GM12878 (cell line): ENCODE measurements at regions not wholly inside any gene's neighbourhood (a gene's known extent, or its start where the extent isn't known, plus 50 kb on each side); places are given as distances from the start of the nearest gene placed in this dataset.
"Not testable (repeated sequence)": the region's sequence is repeated elsewhere in the genome, so short reads cannot be mapped to it uniquely, and the experiment has no call there.

ENCODE experiments used
- ATAC-seq: fragments of 200-7000 bp; cut with Tn5 transposase; 3 replicates; pipeline ENCODE4 v1.9.1; 2020; ENCODE audit warnings: mild to moderate bottlenecking, moderate library complexity
- BruUV-seq: library from RNA; stranded (reverse); fragments of 400-500 nt; replicated peaks from 2 replicates; lab custom pipeline; 2021; lab: Mats Ljungman, UMichigan
- CTCF ChIA-PET: fragments of 300-600 bp; sonication (Branson Sonifier 250); formaldehyde crosslinking; extraction: SDS; loops from one replicate; lab custom pipeline; 2021; ENCODE audit warnings: inconsistent platforms; lab: Yijun Ruan, JAX
- POLR2A ChIA-PET: fragments of 350-600 bp; formaldehyde crosslinking; extraction: SDS; loops from one replicate; lab custom pipeline; 2021; ENCODE audit warnings: inconsistent platforms; lab: Charles Lee
- RAD21 ChIA-PET: fragments of 300-600 bp; sonication (Branson Sonifier 250); formaldehyde crosslinking; loops from one replicate; lab custom pipeline; 2023; ENCODE audit warnings: antibody characterized with exemption; ENCODE audit not compliant: unreplicated experiment; lab: Charles Lee
- SMC1A ChIA-PET: fragments of 300-600 bp; sonication (Branson Sonifier 250); formaldehyde crosslinking; loops from one replicate; lab custom pipeline; 2023; ENCODE audit not compliant: unreplicated experiment, uncharacterized antibody; lab: Charles Lee
- DNase-seq: peaks from one replicate; pipeline ENCODE4 v3.0.0-alpha.2; 2011; ENCODE audit warnings: low read depth, low spot score
- FAIRE-seq: peaks from 3 replicates; lab custom pipeline; 2011; peaks lifted over from hg19 to GRCh38; lab: Jason Lieb, UNC
- H2AFZ ChIP-seq: 2 replicates; pipeline ENCODE4 v1.6.0; 2011; ENCODE audit warnings: low read depth, low read length, control low read depth; ENCODE audit not compliant: control insufficient read depth
- H3K27ac ChIP-seq: 2 replicates; pipeline ENCODE4 v1.5.1; 2011; ENCODE audit warnings: control low read depth; ENCODE audit not compliant: control insufficient read depth, insufficient read depth
- H3K27me3 ChIP-seq, 2 experiments: replicated peaks in 1 of 2; 2 replicates each; pipeline versions ENCODE4 v1.6.0 to v1.6.1; 2011; ENCODE audit warnings: low read length in 1 of 2; ENCODE audit not compliant: control insufficient read depth in 2 of 2, insufficient read depth in 2 of 2
- H3K36me3 ChIP-seq, 2 experiments: 2 replicates each; pipeline ENCODE4 v1.5.1; 2011; ENCODE audit warnings: low read length in 1 of 2; ENCODE audit not compliant: control insufficient read depth in 2 of 2, insufficient read depth in 2 of 2
- H3K4me1 ChIP-seq: 2 replicates; pipeline ENCODE4 v1.6.1; 2011; ENCODE audit warnings: mild to moderate bottlenecking, low read length, moderate library complexity, mixed read lengths; ENCODE audit not compliant: control insufficient read depth, insufficient read depth
- H3K4me2 ChIP-seq: 2 replicates; pipeline ENCODE4 v1.6.0; 2011; ENCODE audit warnings: control low read depth; ENCODE audit not compliant: control insufficient read depth, insufficient read depth
- H3K4me3 ChIP-seq: fragments of 200-600 bp; sonication (generic); 2 replicates; pipeline ENCODE4 v1.5.1; 2016
- H3K79me2 ChIP-seq: 2 replicates; pipeline ENCODE4 v1.6.0; 2011; ENCODE audit warnings: low read length; ENCODE audit not compliant: control insufficient read depth, insufficient read depth
- H3K9ac ChIP-seq: 2 replicates; pipeline ENCODE4 v1.8.0; 2011; ENCODE audit warnings: low read length, control low read depth, mixed read lengths; ENCODE audit not compliant: control insufficient read depth, insufficient read depth
- H3K9me3 ChIP-seq: replicated peaks from 3 replicates; pipeline ENCODE4 v1.5.1; 2011; ENCODE audit warnings: mild to moderate bottlenecking, low read length; ENCODE audit not compliant: control insufficient read depth, insufficient read depth
- H4K20me1 ChIP-seq: 2 replicates; pipeline ENCODE4 v1.6.0; 2011; ENCODE audit not compliant: control insufficient read depth, insufficient read depth
- ETV6 ChIP-seq, 2 experiments: fragments of 450-650 bp in 1 of 2; IDR thresholded peaks in 1 of 2; conservative IDR thresholded peaks in 1 of 2; 2 replicates each; pipeline ENCODE4 v1.6.1; 2014; ENCODE audit warnings: antibody characterized with exemption in 1 of 2, borderline replicate concordance in 1 of 2, low read depth in 1 of 2, mild to moderate bottlenecking in 1 of 2, moderate library complexity in 1 of 2
- NFXL1 ChIP-seq: fragments of 450-650 bp; IDR thresholded peaks from 2 replicates; pipeline ENCODE4 v1.6.1; 2017; ENCODE audit warnings: antibody characterized with exemption, mild to moderate bottlenecking, borderline replicate concordance
- RFX5 ChIP-seq: IDR thresholded peaks from 2 replicates; pipeline ENCODE4 v1.6.1; 2011; ENCODE audit warnings: low read depth, low read length, improper control_type of control experiment
- SIX5 ChIP-seq: IDR thresholded peaks from 2 replicates; pipeline ENCODE4 v1.6.1; 2011; ENCODE audit warnings: mild to moderate bottlenecking, low read depth, low read length, moderate library complexity; ENCODE audit not compliant: severe bottlenecking
- TCF12 ChIP-seq: IDR thresholded peaks from 2 replicates; pipeline ENCODE4 v1.6.1; 2011; ENCODE audit warnings: low read depth, mild to moderate bottlenecking, low read length
- WGBS: methylation state at CpG from one replicate; pipeline ENCODE4 v1.1.6; 2016; ENCODE audit warnings: low lambda C conversion rate; ENCODE audit not compliant: insufficient replicate concordance, insufficient coverage; ENCODE audit errors: missing lambda C conversion rate; 5-methylcytosine and 5-hydroxymethylcytosine counted together
- in situ Hi-C: fragments of 300-500 bp; cut with MboI; formaldehyde crosslinking; loops from 9 replicates; pipeline ENCODE4 v1.14.3; 2018; ENCODE audit warnings: mixed read lengths
- intact Hi-C: fragments of 100-400 bp; cut with micrococcal nuclease; formaldehyde crosslinking; loops from one replicate; pipeline ENCODE4 v1.14.2; 2022; ENCODE audit not compliant: unreplicated experiment

DNA sequence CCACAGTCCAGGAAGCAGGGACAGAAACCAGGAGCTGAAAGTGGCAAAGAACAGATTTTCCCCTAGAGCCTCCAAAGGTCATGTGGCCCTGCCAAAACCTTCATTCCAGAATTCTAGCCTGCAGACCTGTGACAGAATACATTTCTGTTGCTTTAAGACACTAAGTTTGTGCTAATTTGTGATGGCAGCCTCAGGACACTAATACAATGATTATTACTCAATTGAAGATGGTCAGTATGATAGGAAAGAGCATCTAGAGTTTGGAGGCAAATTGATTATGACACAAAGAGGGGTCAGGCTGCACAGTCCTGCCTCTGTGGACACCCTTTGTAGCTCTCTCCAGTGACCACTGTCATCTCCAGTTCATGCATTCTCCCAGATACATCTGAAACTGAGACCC, 79.0 kb upstream of the C3orf49 start (continued):
- TF ChIP-seq TCF12 (no peak), RFX5 (no peak), SIX5 (no peak)
- TF ChIP-seq, all 136 proteins: peak for 0

DNA sequence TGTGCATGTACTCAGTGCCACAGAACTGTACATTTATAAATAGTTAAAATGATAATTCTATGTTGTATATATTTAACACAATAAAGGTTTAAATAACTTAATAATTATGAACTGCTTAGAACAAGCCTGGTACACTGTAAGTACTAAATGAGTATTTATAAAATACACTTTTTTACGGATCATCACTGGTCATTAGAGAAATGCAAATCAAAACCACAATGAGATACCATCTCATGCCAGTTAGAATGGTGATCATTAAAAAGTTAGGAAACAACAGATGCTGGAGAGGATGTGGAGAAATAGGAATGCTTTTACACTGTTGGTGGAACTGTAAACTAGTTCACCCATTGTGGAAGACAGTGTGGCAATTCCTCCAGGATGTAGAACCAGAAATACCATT, 74.4 kb upstream of the C3orf49 start:
- H3K9me3 ChIP-seq, H4K20me1 ChIP-seq, H3K4me3 ChIP-seq, H2AFZ ChIP-seq, DNase-seq, POLR2A ChIA-PET, ATAC-seq, H3K4me2 ChIP-seq, in situ Hi-C loops, intact Hi-C loops, H3K27me3 ChIP-seq, H3K4me1 ChIP-seq, H3K9ac ChIP-seq, CTCF ChIA-PET, SMC1A ChIA-PET, FAIRE-seq, H3K36me3 ChIP-seq, BruUV-seq, RAD21 ChIA-PET, H3K27ac ChIP-seq, H3K79me2 ChIP-seq: not testable (repeated sequence)
- TF ChIP-seq ETV6 (conservative IDR thresholded peaks at IDR 0.05 in 1 of 2, IDR thresholded peaks at IDR 0.05 in 1 of 2; ENCODE audit: borderline replicate concordance in 1 of 2, low read depth in 1 of 2) = peak in 1 of 2 experiments; percentile 90; a peak in 1 of 4 replicates
- 40% methylated on average over 1 of the region's 1 CpG for WGBS

DNA sequence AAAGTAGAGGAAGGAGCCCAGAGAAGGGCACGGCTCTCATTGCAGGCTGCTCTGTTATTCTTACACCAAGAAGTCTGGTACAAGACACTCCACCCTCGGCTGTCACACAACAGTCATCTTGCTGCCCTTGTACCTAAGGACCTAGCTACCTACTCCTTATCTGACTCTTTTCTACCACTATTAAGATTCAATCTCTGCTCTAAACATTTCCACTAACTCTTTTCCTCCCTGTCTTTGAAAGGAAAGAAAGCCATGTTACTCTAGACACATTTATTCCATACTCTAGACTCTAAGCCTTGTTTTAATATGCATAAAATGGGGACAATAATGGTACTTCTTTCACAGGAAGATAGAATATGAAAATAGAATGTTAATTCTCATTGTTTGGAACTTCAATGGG, 73.3 kb upstream of the C3orf49 start:
- DNase-seq (no peak), ATAC-seq (no peak), FAIRE-seq (no peak)
- no peak overlapping the region for H3K4me3 ChIP-seq
- no peak overlapping the region for H3K9ac ChIP-seq
- no peaks in the 10 kb centered on the region for H3K79me2 ChIP-seq
- H3K4me1 ChIP-seq = no peaks in the 10 kb centered on the region
- intact Hi-C loops (no loop called here), in situ Hi-C loops (no loop called here)
- 21% methylated on average over 2 of the region's 2 CpGs for WGBS
- SMC1A ChIA-PET = no interaction called here
- no peaks in the 10 kb centered on the region for H4K20me1 ChIP-seq
- CTCF ChIA-PET = no interaction called here
- H3K27me3 ChIP-seq = no peaks in the 10 kb centered on the region
- TF ChIP-seq ETV6 (conservative IDR thresholded peaks at IDR 0.05 in 1 of 2, IDR thresholded peaks at IDR 0.05 in 1 of 2; ENCODE audit: borderline replicate concordance in 1 of 2, low read depth in 1 of 2) (peak in 1 of 2 experiments; percentile 65; a peak in 1 of 4 replicates), SIX5 (no peak), NFXL1 (0 out of 2 replicates have a peak, but pooled peaks have one; percentile 17)
- H2AFZ ChIP-seq = no peak overlapping the region
- no TSS peak for BruUV-seq
- no peaks in the 10 kb centered on the region for H3K36me3 ChIP-seq
- RAD21 ChIA-PET = no interaction called here
- no peak overlapping the region for H3K4me2 ChIP-seq
- no peak overlapping the region for H3K27ac ChIP-seq
- POLR2A ChIA-PET = no interaction called here
- no peaks in the 10 kb centered on the region for H3K9me3 ChIP-seq
